ENCODE measurements at regions not wholly inside any gene's neighbourhood (a gene's known extent, or its start where the extent isn't known, plus 50 kb on each side); places are given as distances from the start of the nearest gene placed in this dataset.

- no peak for TF ChIP-seq TAF1 (IDR thresholded peaks at IDR 0.05; ENCODE audit: borderline replicate concordance, insufficient read depth, low read length)
- no peak for TF ChIP-seq FOXP2 (optimal IDR thresholded peaks at IDR 0.05; ENCODE audit: borderline replicate concordance, extremely low read depth, extremely low read length, insufficient read depth)
- TF ChIP-seq SIN3A (IDR thresholded peaks at IDR 0.05; ENCODE audit: borderline replicate concordance, insufficient read depth, low read length): no peak
- no peak for TF ChIP-seq REST (IDR thresholded peaks at IDR 0.05; ENCODE audit: insufficient read depth in 1 of 2, low read depth in 2 of 2, low read length in 2 of 2)
- TF ChIP-seq POLR2AphosphoS5 (IDR thresholded peaks at IDR 0.05; ENCODE audit: low read depth, low read length): no peak
These were observed 120.3 kb upstream of the DKK2 start for GRCh38 chr4:107156443-107156842.

All from PFSK-1 (cell line).